OCI-LY7 (cell line): ENCODE measurements at regions not wholly inside any gene's neighbourhood (a gene's known extent, or its start where the extent isn't known, plus 50 kb on each side); places are given as distances from the start of the nearest gene placed in this dataset.

ENCODE experiments used
- BruUV-seq: library from RNA; stranded (reverse); fragments of 400-500 nt; replicated peaks from 2 replicates; lab custom pipeline; 2021; lab: Mats Ljungman, UMichigan
- CTCF ChIA-PET: fragments of 300-600 bp; sonication (Branson Sonifier 250); formaldehyde crosslinking; loops from one replicate; lab custom pipeline; 2022; ENCODE audit warnings: antibody characterized with exemption; ENCODE audit not compliant: unreplicated experiment; lab: Charles Lee
- POLR2A ChIA-PET: fragments of 300-600 bp; sonication (Branson Sonifier 250); formaldehyde crosslinking; loops from one replicate; lab custom pipeline; 2022; ENCODE audit warnings: antibody characterized with exemption; lab: Charles Lee
- DNase-seq: peaks from one replicate; pipeline ENCODE4 v3.0.0-alpha.2; 2015; ENCODE audit warnings: low spot score
- H2AFZ ChIP-seq: fragments of 200-600 bp; sonication (generic), shearing (Covaris generic); 2 replicates; pipeline ENCODE4 v1.6.1; 2014; ENCODE audit warnings: mild to moderate bottlenecking, antibody characterized with exemption, low read length, moderate library complexity
- H3K27ac ChIP-seq: fragments of 200-600 bp; sonication (generic); 2 replicates; pipeline ENCODE4 v1.5.1; 2014; ENCODE audit warnings: mixed run types, low read depth, mild to moderate bottlenecking, moderate library complexity, low read length, inconsistent platforms; ENCODE audit not compliant: poor library complexity, severe bottlenecking
- H3K36me3 ChIP-seq: fragments of 200-600 bp; sonication (generic); 2 replicates; pipeline ENCODE4 v1.6.1; 2014; ENCODE audit warnings: mild to moderate bottlenecking, antibody characterized with exemption, low read length, moderate library complexity, mixed read lengths; ENCODE audit not compliant: insufficient read depth
- H3K4me1 ChIP-seq: fragments of 200-600 bp; sonication (generic); 2 replicates; pipeline ENCODE4 v1.5.1; 2014; ENCODE audit warnings: mild to moderate bottlenecking, low read length; ENCODE audit not compliant: insufficient read depth, poor library complexity, severe bottlenecking
- H3K4me2 ChIP-seq: fragments of 200-600 bp; sonication (generic); 2 replicates; pipeline ENCODE4 v1.6.1; 2014; ENCODE audit warnings: mild to moderate bottlenecking, low read length
- H3K4me3 ChIP-seq: fragments of 200-600 bp; sonication (generic); 2 replicates; pipeline ENCODE4 v1.5.1; 2014; ENCODE audit warnings: mild to moderate bottlenecking, low read depth, low read length; ENCODE audit not compliant: poor library complexity, severe bottlenecking
- H3K79me2 ChIP-seq: fragments of 200-600 bp; sonication (generic); 2 replicates; pipeline ENCODE4 v1.6.1; 2016; ENCODE audit warnings: low read depth, mild to moderate bottlenecking, low read length, moderate library complexity, mixed read lengths; ENCODE audit not compliant: insufficient read depth
- H3K9me2 ChIP-seq: fragments of 200-600 bp; sonication (generic); 2 replicates; pipeline ENCODE4 v1.6.1; 2016; ENCODE audit warnings: mild to moderate bottlenecking, low read length, mixed read lengths; ENCODE audit not compliant: insufficient read depth
- H3K9me3 ChIP-seq: fragments of 200-600 bp; sonication (generic); 2 replicates; pipeline ENCODE4 v1.6.1; 2014; ENCODE audit warnings: mild to moderate bottlenecking, mixed run types, low read length, mixed read lengths
- H4K20me1 ChIP-seq: fragments of 200-600 bp; sonication (generic); 2 replicates; pipeline ENCODE4 v1.6.1; 2014; ENCODE audit warnings: mild to moderate bottlenecking, antibody characterized with exemption, low read length, moderate library complexity, mixed read lengths; ENCODE audit not compliant: insufficient read depth
- CTCF ChIP-seq: fragments of 200-600 bp; sonication (generic); conservative IDR thresholded peaks from 2 replicates; pipeline ENCODE4 v1.5.1; 2014; ENCODE audit warnings: mild to moderate bottlenecking, antibody characterized with exemption, low read length, moderate library complexity, mixed read lengths
- EZH2phosphoT487 ChIP-seq: fragments of 200-600 bp; sonication (generic); IDR thresholded peaks from 2 replicates; pipeline ENCODE4 v1.6.1; 2018; ENCODE audit warnings: low read depth, borderline replicate concordance, mild to moderate bottlenecking, mixed run types, antibody characterized with exemption, low read length, moderate library complexity, mixed read lengths
- intact Hi-C: fragments of 100-400 bp; cut with micrococcal nuclease; formaldehyde crosslinking; loops from one replicate; pipeline ENCODE4 v1.10.0; 2022; ENCODE audit not compliant: unreplicated experiment

DNA sequence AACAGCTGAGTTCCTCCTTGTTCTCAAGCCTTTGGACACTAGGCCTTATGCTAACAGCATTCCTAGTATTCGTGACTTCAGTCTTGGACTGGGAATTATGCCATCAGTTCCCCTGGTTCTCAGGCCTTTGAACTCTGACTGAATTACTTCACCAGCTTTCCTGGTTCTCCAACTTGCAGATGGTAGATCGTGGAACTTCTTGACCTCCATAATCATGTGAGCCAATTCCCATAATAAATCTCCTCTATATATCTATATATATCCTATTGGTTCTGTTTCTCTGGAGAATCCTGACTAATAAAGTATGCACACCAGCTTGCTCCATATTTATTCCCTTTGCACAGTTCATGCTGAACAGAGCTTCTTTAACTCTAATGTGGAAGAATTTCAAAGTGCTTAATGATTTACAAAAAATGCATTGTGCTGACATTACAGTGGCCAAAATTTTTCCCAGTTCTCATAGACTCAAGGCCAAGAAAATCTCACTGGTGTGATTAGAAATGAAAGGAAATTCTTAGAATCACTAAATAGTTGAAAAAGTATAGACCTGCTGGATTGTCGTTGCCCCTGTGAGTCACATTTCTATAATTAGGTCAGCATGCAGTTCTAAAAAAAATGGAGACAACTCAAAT lies 462.9 kb upstream of the ADAMTS5 start:
- TF ChIP-seq EZH2phosphoT487 (no peak), CTCF (no peak)
- H3K27ac ChIP-seq, result no peak overlapping the region
- no peak overlapping the region for H3K4me2 ChIP-seq
- H2AFZ ChIP-seq, result no peak overlapping the region
- H3K9me2 ChIP-seq, result no peaks in the 10 kb centered on the region
- no peaks in the 10 kb centered on the region for H4K20me1 ChIP-seq
- CTCF ChIA-PET, result no interaction called here
- no peaks in the 10 kb centered on the region for H3K4me1 ChIP-seq
- POLR2A ChIA-PET, result no interaction called here
- H3K9me3 ChIP-seq, result 0 out of 2 replicates have a peak, but pooled peaks cover 9% of the 10 kb centered on the region
- DNase-seq, result no peak
- H3K79me2 ChIP-seq, result no peaks in the 10 kb centered on the region
- H3K4me3 ChIP-seq, result no peak overlapping the region
- no peaks in the 10 kb centered on the region for H3K36me3 ChIP-seq
- intact Hi-C loops, result no loop called here
- no TSS peak for BruUV-seq

GRCh38 chr21:27426196-27426595 lies 459.3 kb upstream of the ADAMTS5 start:
- H3K4me2 ChIP-seq, result no peak overlapping the region
- intact Hi-C loops, result no loop called here
- ChIA-PET CTCF (no interaction called here), POLR2A (interaction anchor here (0.6 kb wide), 2 partner anchors 212 to 640 kb away, joined by 3 read pairs; no protein-coding TSS in a partner anchor)
- H3K9me2 ChIP-seq, result no peaks in the 10 kb centered on the region
- H3K36me3 ChIP-seq, result no peaks in the 10 kb centered on the region
- BruUV-seq, result no TSS peak
- no peak for TF ChIP-seq CTCF
- no peak for TF ChIP-seq EZH2phosphoT487
- no peaks in the 10 kb centered on the region for H3K79me2 ChIP-seq
- no peak overlapping the region for H2AFZ ChIP-seq
- H3K4me3 ChIP-seq, result no peak overlapping the region
- no peak overlapping the region for H3K27ac ChIP-seq
- H3K4me1 ChIP-seq, result no peaks in the 10 kb centered on the region
- H4K20me1 ChIP-seq, result no peaks in the 10 kb centered on the region
- DNase-seq, result no peak
- 0 out of 2 replicates have a peak, but pooled peaks cover 14% of the 10 kb centered on the region for H3K9me3 ChIP-seq

DNA sequence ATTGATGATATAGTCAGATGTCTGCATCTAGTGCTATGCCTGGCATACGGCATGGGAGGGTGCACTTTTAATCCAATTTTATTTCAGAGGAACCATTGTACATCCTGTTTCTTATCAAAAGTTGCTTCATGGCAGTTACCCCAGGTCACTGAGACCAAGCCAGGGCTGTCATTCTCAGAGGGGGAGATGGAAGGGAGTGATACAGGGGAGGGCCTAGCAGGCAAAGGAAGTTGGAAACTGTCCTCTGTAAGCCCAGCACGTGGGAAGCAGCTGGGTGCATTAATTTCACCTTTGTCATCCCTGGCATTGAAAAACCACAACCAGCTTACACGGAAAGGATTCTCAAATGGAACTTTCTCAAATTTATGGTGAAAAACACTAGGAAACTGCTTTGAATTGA lies 458.7 kb upstream of the ADAMTS5 start:
- DNase-seq, result no peak
- POLR2A ChIA-PET, result interaction anchor here (0.6 to 0.7 kb wide), 2 partner anchors 13 to 641 kb away, joined by 3 read pairs; no protein-coding TSS in a partner anchor
- intact Hi-C loops, result no loop called here
- Histone ChIP-seq H3K79me2 (no peaks in the 10 kb centered on the region), H3K36me3 (no peaks in the 10 kb centered on the region), H3K9me2 (no peaks in the 10 kb centered on the region), H4K20me1 (no peaks in the 10 kb centered on the region), H3K9me3 (0 out of 2 replicates have a peak, but pooled peaks cover 14% of the 10 kb centered on the region), H3K4me2 (no peak overlapping the region), H2AFZ (no peak overlapping the region), H3K4me1 (no peaks in the 10 kb centered on the region), H3K27ac (no peak overlapping the region), H3K4me3 (no peak overlapping the region)
- CTCF ChIA-PET, result no interaction called here
- BruUV-seq, result no TSS peak
- TF ChIP-seq EZH2phosphoT487 (no peak), CTCF (no peak)
